ENCODE measurements at regions not wholly inside any gene's neighbourhood (a gene's known extent, or its start where the extent isn't known, plus 50 kb on each side); places are given as distances from the start of the nearest gene placed in this dataset.

- no peaks in the 10 kb centered on the region for H3K9me3 ChIP-seq (ENCODE audit: control insufficient read depth, low read depth, low read length)
- dilution Hi-C loops (cut with MboI; ENCODE audit: extremely low pct_ligation_motif_present, low sequenced_read_pairs) = no loop called here
- no peak for DNase-seq (ENCODE audit: low read depth, low spot score)
Observed at GRCh38 chr17:72049914-72050313, 70.9 kb upstream of the SOX9 start.

DNA sequence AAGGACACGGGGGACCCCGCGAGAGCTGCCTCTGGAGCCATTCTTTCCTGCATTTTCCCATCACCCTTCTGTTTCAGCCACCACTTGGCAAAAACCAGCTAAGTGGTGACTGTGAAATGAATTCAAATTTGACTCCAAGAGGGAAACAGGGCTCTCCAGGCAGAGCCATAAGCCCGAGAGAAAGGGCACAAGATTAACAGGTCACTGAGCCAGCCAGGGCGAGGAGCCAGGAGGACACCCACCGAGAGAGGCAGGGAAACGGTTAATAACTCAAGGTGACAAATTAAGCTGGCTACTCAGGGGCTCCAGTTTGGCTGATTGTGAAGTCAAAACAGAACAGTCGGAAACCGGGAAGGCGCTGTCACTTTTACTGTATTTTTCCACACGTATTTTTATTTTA lies 67.8 kb upstream of the SOX9 start:
- Histone ChIP-seq H3K4me2 (ENCODE audit: control insufficient read depth, extremely low read depth, insufficient read depth, low read depth, low read length) (no peak overlapping the region), H3K27me3 (ENCODE audit: control insufficient read depth, extremely low read depth, insufficient read depth, low read length) (no peaks in the 10 kb centered on the region), H3K27ac (ENCODE audit: control insufficient read depth, insufficient read depth, low read length) (no peak overlapping the region), H3K4me1 (ENCODE audit: control insufficient read depth, extremely low read depth, insufficient read depth, low read length) (no peaks in the 10 kb centered on the region), H2AFZ (ENCODE audit: control insufficient read depth, low read length) (no peak overlapping the region), H4K20me1 (ENCODE audit: control insufficient read depth, extremely low read depth, insufficient read depth, low read length) (no peaks in the 10 kb centered on the region), H3K9ac (ENCODE audit: control insufficient read depth, extremely low read depth, insufficient read depth, low read length) (no peak overlapping the region), H3K36me3 (ENCODE audit: control insufficient read depth in 2 of 2, extremely low read depth in 1 of 2, insufficient read depth in 2 of 2, low read length in 2 of 2) (no peaks in the 10 kb centered on the region), H3K9me3 (ENCODE audit: control insufficient read depth, low read depth, low read length) (no peaks in the 10 kb centered on the region), H3K4me3 (ENCODE audit: control insufficient read depth in 2 of 3, extremely low read depth in 1 of 3, insufficient read depth in 2 of 3, low read depth in 1 of 3, low read length in 3 of 3) (no peak overlapping the region), H3K79me2 (ENCODE audit: control insufficient read depth, insufficient read depth, low read length) (no peaks in the 10 kb centered on the region), H3K9me1 (ENCODE audit: control insufficient read depth, extremely low read depth, insufficient read depth, low read length) (no peaks in the 10 kb centered on the region)
- no peak for DNase-seq (ENCODE audit: low read depth, low spot score)
- FAIRE-seq = no peak
- dilution Hi-C loops (cut with MboI; ENCODE audit: extremely low pct_ligation_motif_present, low sequenced_read_pairs) = no loop called here
- TF ChIP-seq EZH2 (IDR thresholded peaks at IDR 0.05; ENCODE audit: low read length) = no peak
- TF ChIP-seq, protein P1, sequence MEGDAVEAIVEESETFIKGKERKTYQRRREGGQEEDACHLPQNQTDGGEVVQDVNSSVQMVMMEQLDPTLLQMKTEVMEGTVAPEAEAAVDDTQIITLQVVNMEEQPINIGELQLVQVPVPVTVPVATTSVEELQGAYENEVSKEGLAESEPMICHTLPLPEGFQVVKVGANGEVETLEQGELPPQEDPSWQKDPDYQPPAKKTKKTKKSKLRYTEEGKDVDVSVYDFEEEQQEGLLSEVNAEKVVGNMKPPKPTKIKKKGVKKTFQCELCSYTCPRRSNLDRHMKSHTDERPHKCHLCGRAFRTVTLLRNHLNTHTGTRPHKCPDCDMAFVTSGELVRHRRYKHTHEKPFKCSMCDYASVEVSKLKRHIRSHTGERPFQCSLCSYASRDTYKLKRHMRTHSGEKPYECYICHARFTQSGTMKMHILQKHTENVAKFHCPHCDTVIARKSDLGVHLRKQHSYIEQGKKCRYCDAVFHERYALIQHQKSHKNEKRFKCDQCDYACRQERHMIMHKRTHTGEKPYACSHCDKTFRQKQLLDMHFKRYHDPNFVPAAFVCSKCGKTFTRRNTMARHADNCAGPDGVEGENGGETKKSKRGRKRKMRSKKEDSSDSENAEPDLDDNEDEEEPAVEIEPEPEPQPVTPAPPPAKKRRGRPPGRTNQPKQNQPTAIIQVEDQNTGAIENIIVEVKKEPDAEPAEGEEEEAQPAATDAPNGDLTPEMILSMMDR (optimal IDR thresholded peaks at IDR 0.05 in 1 of 3, IDR thresholded peaks at IDR 0.05 in 1 of 3, conservative IDR thresholded peaks at IDR 0.05 in 1 of 3; ENCODE audit: extremely low read depth in 1 of 3, insufficient read depth in 2 of 3, low read length in 3 of 3) = no peak

More at GRCh38 chr17:72049914-72050313, 70.9 kb upstream of the SOX9 start:
- Histone ChIP-seq H3K27me3 (ENCODE audit: control insufficient read depth, extremely low read depth, insufficient read depth, low read length) (no peaks in the 10 kb centered on the region), H2AFZ (ENCODE audit: control insufficient read depth, low read length) (no peak overlapping the region), H3K36me3 (ENCODE audit: control insufficient read depth in 2 of 2, extremely low read depth in 1 of 2, insufficient read depth in 2 of 2, low read length in 2 of 2) (no peaks in the 10 kb centered on the region), H3K4me3 (ENCODE audit: control insufficient read depth in 2 of 3, extremely low read depth in 1 of 3, insufficient read depth in 2 of 3, low read depth in 1 of 3, low read length in 3 of 3) (no peak overlapping the region), H4K20me1 (ENCODE audit: control insufficient read depth, extremely low read depth, insufficient read depth, low read length) (no peaks in the 10 kb centered on the region), H3K9me1 (ENCODE audit: control insufficient read depth, extremely low read depth, insufficient read depth, low read length) (no peaks in the 10 kb centered on the region), H3K9ac (ENCODE audit: control insufficient read depth, extremely low read depth, insufficient read depth, low read length) (no peak overlapping the region), H3K4me1 (ENCODE audit: control insufficient read depth, extremely low read depth, insufficient read depth, low read length) (no peaks in the 10 kb centered on the region), H3K4me2 (ENCODE audit: control insufficient read depth, extremely low read depth, insufficient read depth, low read depth, low read length) (no peak overlapping the region), H3K27ac (ENCODE audit: control insufficient read depth, insufficient read depth, low read length) (no peak overlapping the region), H3K79me2 (ENCODE audit: control insufficient read depth, insufficient read depth, low read length) (no peaks in the 10 kb centered on the region)
- no peak for TF ChIP-seq EZH2 (IDR thresholded peaks at IDR 0.05; ENCODE audit: low read length)
- TF ChIP-seq, protein P1 (optimal IDR thresholded peaks at IDR 0.05 in 1 of 3, IDR thresholded peaks at IDR 0.05 in 1 of 3, conservative IDR thresholded peaks at IDR 0.05 in 1 of 3; ENCODE audit: extremely low read depth in 1 of 3, insufficient read depth in 2 of 3, low read length in 3 of 3) = no peak
- FAIRE-seq = no peak

All from keratinocyte (primary cell).